HepG2 (cell line): ENCODE measurements at regions not wholly inside any gene's neighbourhood (a gene's known extent, or its start where the extent isn't known, plus 50 kb on each side); places are given as distances from the start of the nearest gene placed in this dataset.

Experiments
- HNRNPK ChIP-seq: fragments of 200-400 bp; formaldehyde crosslinking; IDR thresholded peaks from 2 replicates; pipeline ENCODE4 v1.6.1; 2018; ENCODE audit warnings: low read length, low read depth, moderate library complexity, mild to moderate bottlenecking; ENCODE audit not compliant: poor library complexity, severe bottlenecking
- KDM1A ChIP-seq: IDR thresholded peaks from 2 replicates; pipeline ENCODE4 v1.6.1; 2016; ENCODE audit warnings: missing compliant biosample characterization
- MBD4 ChIP-seq: IDR thresholded peaks from 2 replicates; pipeline ENCODE4 v1.6.1; 2012; ENCODE audit warnings: low read length, inconsistent platforms, borderline replicate concordance
- NCOA1 ChIP-seq: sonication (generic); formaldehyde crosslinking; IDR thresholded peaks from 2 replicates; pipeline ENCODE4 v1.9.0; 2021; ENCODE audit warnings: missing genetic modification reagents
- NR2F6 ChIP-seq, 2 experiments: IDR thresholded peaks; 2 replicates each; pipeline ENCODE4 v1.6.1; 2016; ENCODE audit warnings: antibody characterized with exemption in 1 of 2, mild to moderate bottlenecking in 1 of 2
- RXRA ChIP-seq: sonication (generic); formaldehyde crosslinking; IDR thresholded peaks from 2 replicates; pipeline ENCODE4 v1.5.1; 2020; ENCODE audit warnings: missing genetic modification reagents
- ZBTB1 ChIP-seq: sonication (generic); formaldehyde crosslinking; IDR thresholded peaks from 2 replicates; pipeline ENCODE4 v1.4.0; 2020; ENCODE audit warnings: missing genetic modification reagents, borderline replicate concordance
- ZKSCAN8 ChIP-seq: IDR thresholded peaks from 2 replicates; pipeline ENCODE4 v1.6.1; 2016; ENCODE audit warnings: borderline replicate concordance, missing genetic modification reagents, missing compliant biosample characterization
- ZSCAN25 ChIP-seq: sonication (generic); formaldehyde crosslinking; IDR thresholded peaks from 2 replicates; pipeline ENCODE4 v1.8.0; 2022; ENCODE audit warnings: mild to moderate bottlenecking, missing genetic modification reagents
- TF ChIP-seq, protein P1 (sequence below): IDR thresholded peaks from 2 replicates; pipeline ENCODE4 v1.4.0; 2020; ENCODE audit warnings: mild to moderate bottlenecking, missing genetic modification reagents
- TF ChIP-seq, protein P2 (sequence below): sonication (generic); formaldehyde crosslinking; IDR thresholded peaks from 2 replicates; pipeline ENCODE4 v1.5.0; 2020; ENCODE audit warnings: missing genetic modification reagents
- TF ChIP-seq, protein P3 (sequence below): sonication (generic); formaldehyde crosslinking; IDR thresholded peaks from 2 replicates; pipeline ENCODE4; 2020; ENCODE audit warnings: missing genetic modification reagents, mild to moderate bottlenecking, borderline replicate concordance
- TF ChIP-seq, protein P4 (sequence below): sonication (generic); formaldehyde crosslinking; IDR thresholded peaks from 2 replicates; pipeline ENCODE4 v1.5.0; 2020; ENCODE audit warnings: missing genetic modification reagents

DNA sequence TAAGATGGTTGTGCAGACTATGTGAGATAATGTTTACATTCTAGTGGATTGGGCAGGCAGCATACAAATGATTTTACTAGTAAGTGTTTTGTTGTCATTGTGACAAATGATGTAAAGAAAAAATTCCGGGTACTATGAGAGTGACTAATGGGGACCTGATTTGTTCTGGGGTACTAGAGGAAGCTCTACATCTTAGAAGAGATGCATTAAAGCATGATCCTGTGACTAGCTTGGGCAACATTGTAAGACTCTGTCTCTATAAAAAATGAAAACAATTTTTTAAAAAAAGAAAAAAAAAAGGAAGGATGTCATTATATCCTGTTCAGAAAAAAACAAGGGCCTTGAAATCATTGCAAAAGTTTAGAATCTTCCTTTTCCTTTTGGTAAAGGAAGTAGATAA, 58.1 kb upstream of the MYRIP start (continued):
- TF ChIP-seq, protein P1, sequence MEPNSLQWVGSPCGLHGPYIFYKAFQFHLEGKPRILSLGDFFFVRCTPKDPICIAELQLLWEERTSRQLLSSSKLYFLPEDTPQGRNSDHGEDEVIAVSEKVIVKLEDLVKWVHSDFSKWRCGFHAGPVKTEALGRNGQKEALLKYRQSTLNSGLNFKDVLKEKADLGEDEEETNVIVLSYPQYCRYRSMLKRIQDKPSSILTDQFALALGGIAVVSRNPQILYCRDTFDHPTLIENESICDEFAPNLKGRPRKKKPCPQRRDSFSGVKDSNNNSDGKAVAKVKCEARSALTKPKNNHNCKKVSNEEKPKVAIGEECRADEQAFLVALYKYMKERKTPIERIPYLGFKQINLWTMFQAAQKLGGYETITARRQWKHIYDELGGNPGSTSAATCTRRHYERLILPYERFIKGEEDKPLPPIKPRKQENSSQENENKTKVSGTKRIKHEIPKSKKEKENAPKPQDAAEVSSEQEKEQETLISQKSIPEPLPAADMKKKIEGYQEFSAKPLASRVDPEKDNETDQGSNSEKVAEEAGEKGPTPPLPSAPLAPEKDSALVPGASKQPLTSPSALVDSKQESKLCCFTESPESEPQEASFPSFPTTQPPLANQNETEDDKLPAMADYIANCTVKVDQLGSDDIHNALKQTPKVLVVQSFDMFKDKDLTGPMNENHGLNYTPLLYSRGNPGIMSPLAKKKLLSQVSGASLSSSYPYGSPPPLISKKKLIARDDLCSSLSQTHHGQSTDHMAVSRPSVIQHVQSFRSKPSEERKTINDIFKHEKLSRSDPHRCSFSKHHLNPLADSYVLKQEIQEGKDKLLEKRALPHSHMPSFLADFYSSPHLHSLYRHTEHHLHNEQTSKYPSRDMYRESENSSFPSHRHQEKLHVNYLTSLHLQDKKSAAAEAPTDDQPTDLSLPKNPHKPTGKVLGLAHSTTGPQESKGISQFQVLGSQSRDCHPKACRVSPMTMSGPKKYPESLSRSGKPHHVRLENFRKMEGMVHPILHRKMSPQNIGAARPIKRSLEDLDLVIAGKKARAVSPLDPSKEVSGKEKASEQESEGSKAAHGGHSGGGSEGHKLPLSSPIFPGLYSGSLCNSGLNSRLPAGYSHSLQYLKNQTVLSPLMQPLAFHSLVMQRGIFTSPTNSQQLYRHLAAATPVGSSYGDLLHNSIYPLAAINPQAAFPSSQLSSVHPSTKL: no peak
- TF ChIP-seq, protein P2, sequence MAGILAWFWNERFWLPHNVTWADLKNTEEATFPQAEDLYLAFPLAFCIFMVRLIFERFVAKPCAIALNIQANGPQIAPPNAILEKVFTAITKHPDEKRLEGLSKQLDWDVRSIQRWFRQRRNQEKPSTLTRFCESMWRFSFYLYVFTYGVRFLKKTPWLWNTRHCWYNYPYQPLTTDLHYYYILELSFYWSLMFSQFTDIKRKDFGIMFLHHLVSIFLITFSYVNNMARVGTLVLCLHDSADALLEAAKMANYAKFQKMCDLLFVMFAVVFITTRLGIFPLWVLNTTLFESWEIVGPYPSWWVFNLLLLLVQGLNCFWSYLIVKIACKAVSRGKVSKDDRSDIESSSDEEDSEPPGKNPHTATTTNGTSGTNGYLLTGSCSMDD (CRISPR knock-in tag): no peak
- no peak for TF ChIP-seq MBD4
- no peak for TF ChIP-seq NCOA1
- no peak for TF ChIP-seq ZSCAN25 (CRISPR knock-in tag)
- TF ChIP-seq, protein P3, sequence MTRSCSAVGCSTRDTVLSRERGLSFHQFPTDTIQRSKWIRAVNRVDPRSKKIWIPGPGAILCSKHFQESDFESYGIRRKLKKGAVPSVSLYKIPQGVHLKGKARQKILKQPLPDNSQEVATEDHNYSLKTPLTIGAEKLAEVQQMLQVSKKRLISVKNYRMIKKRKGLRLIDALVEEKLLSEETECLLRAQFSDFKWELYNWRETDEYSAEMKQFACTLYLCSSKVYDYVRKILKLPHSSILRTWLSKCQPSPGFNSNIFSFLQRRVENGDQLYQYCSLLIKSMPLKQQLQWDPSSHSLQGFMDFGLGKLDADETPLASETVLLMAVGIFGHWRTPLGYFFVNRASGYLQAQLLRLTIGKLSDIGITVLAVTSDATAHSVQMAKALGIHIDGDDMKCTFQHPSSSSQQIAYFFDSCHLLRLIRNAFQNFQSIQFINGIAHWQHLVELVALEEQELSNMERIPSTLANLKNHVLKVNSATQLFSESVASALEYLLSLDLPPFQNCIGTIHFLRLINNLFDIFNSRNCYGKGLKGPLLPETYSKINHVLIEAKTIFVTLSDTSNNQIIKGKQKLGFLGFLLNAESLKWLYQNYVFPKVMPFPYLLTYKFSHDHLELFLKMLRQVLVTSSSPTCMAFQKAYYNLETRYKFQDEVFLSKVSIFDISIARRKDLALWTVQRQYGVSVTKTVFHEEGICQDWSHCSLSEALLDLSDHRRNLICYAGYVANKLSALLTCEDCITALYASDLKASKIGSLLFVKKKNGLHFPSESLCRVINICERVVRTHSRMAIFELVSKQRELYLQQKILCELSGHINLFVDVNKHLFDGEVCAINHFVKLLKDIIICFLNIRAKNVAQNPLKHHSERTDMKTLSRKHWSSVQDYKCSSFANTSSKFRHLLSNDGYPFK (CRISPR knock-in tag): no peak
- TF ChIP-seq RXRA (CRISPR knock-in tag): no peak
- TF ChIP-seq NR2F6 (IDR thresholded peaks at IDR 0.05): no peak
- no peak for TF ChIP-seq NR2F6 (CRISPR knock-in tag; IDR thresholded peaks at IDR 0.05)
- TF ChIP-seq HNRNPK: no peak
- TF ChIP-seq KDM1A (CRISPR knock-in tag): no peak
- TF ChIP-seq ZBTB1 (CRISPR knock-in tag): no peak
- TF ChIP-seq ZKSCAN8 (CRISPR knock-in tag): no peak
- TF ChIP-seq, protein P4, sequence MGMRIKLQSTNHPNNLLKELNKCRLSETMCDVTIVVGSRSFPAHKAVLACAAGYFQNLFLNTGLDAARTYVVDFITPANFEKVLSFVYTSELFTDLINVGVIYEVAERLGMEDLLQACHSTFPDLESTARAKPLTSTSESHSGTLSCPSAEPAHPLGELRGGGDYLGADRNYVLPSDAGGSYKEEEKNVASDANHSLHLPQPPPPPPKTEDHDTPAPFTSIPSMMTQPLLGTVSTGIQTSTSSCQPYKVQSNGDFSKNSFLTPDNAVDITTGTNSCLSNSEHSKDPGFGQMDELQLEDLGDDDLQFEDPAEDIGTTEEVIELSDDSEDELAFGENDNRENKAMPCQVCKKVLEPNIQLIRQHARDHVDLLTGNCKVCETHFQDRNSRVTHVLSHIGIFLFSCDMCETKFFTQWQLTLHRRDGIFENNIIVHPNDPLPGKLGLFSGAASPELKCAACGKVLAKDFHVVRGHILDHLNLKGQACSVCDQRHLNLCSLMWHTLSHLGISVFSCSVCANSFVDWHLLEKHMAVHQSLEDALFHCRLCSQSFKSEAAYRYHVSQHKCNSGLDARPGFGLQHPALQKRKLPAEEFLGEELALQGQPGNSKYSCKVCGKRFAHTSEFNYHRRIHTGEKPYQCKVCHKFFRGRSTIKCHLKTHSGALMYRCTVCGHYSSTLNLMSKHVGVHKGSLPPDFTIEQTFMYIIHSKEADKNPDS: no peak
